ENCODE measurements at regions not wholly inside any gene's neighbourhood (a gene's known extent, or its start where the extent isn't known, plus 50 kb on each side); places are given as distances from the start of the nearest gene placed in this dataset.

GRCh38 chr2:120607996-120608395 lies 127.7 kb upstream of the GLI2 start:
- DNase-seq = no peak
- no peak overlapping the region for H3K27ac ChIP-seq
- no peaks in the 10 kb centered on the region for H3K9me3 ChIP-seq (replicated peaks in 1 of 3)
- no peaks in the 10 kb centered on the region for H3K27me3 ChIP-seq
- H3K4me1 ChIP-seq (replicated peaks in 1 of 2) = no peaks in the 10 kb centered on the region
- H3K4me3 ChIP-seq = no peak overlapping the region
- TF ChIP-seq CTCF (IDR thresholded peaks at IDR 0.05) (no peak), POLR2A (IDR thresholded peaks at IDR 0.05) (no peak)
- H3K36me3 ChIP-seq (replicated peaks in 1 of 2) = no peaks in the 10 kb centered on the region
- WGBS, 4 donors = 74 to 94% (median 85%) methylated on average over 2 to 4 of the region's 4 CpGs
- intact Hi-C loops (cut with DNase I) = no loop called here

- Histone ChIP-seq H3K27me3 (no peaks in the 10 kb centered on the region), H3K36me3 (replicated peaks in 1 of 2) (no peaks in the 10 kb centered on the region), H3K9me3 (replicated peaks in 1 of 3) (no peaks in the 10 kb centered on the region), H3K4me1 (replicated peaks in 1 of 2) (no peaks in the 10 kb centered on the region), H3K27ac (no peak overlapping the region), H3K4me3 (no peak overlapping the region)
- TF ChIP-seq CTCF (IDR thresholded peaks at IDR 0.05) (no peak), POLR2A (IDR thresholded peaks at IDR 0.05) (no peak)
- WGBS, 4 donors = 76 to 82% (median 81%) methylated on average over 10 to 13 of the region's 13 CpGs
- no peak for DNase-seq
- intact Hi-C loops (cut with DNase I) = no loop called here
Measured at GRCh38 chr2:120609826-120610395, 125.8 kb upstream of the GLI2 start.

GRCh38 chr2:120611016-120611415 lies 124.7 kb upstream of the GLI2 start:
- no peak for DNase-seq

GRCh38 chr2:120611961-120612360 lies 123.7 kb upstream of the GLI2 start:
- Histone ChIP-seq H3K9me3 (replicated peaks in 1 of 3) (no peaks in the 10 kb centered on the region), H3K4me1 (replicated peaks in 1 of 2) (no peaks in the 10 kb centered on the region), H3K27ac (no peak overlapping the region), H3K36me3 (replicated peaks in 1 of 2) (no peaks in the 10 kb centered on the region), H3K4me3 (no peak overlapping the region), H3K27me3 (no peaks in the 10 kb centered on the region)
- 80 to 85% (median 84%) methylated on average over 13 of the region's 13 CpGs for WGBS, 4 donors
- no peak for DNase-seq
- intact Hi-C loops (cut with DNase I) = no loop called here
- TF ChIP-seq CTCF (IDR thresholded peaks at IDR 0.05) (no peak), POLR2A (IDR thresholded peaks at IDR 0.05) (no peak)

More at GRCh38 chr2:120611016-120611415, 124.7 kb upstream of the GLI2 start:
- Histone ChIP-seq H3K4me1 (replicated peaks in 1 of 2) (no peaks in the 10 kb centered on the region), H3K27ac (no peak overlapping the region), H3K4me3 (no peak overlapping the region), H3K27me3 (no peaks in the 10 kb centered on the region), H3K36me3 (replicated peaks in 1 of 2) (no peaks in the 10 kb centered on the region), H3K9me3 (replicated peaks in 1 of 3) (no peaks in the 10 kb centered on the region)
- TF ChIP-seq CTCF (IDR thresholded peaks at IDR 0.05) (no peak), POLR2A (IDR thresholded peaks at IDR 0.05) (no peak)
- 76 to 92% (median 84%) methylated on average over 2 to 6 of the region's 6 CpGs for WGBS, 4 donors
- intact Hi-C loops (cut with DNase I) = no loop called here
